NCI-H748 (cell line): ENCODE measurements at regions not wholly inside any gene's neighbourhood (a gene's known extent, or its start where the extent isn't known, plus 50 kb on each side); places are given as distances from the start of the nearest gene placed in this dataset.
"Not testable (repeated sequence)": the region's sequence is repeated elsewhere in the genome, so short reads cannot be mapped to it uniquely, and the experiment has no call there.

ENCODE experiments used
- DNase-seq: peaks from one replicate; lab custom pipeline; 2025; ENCODE audit not compliant: unreplicated experiment; lab: John Stamatoyannopoulos, UW

- no peak for DNase-seq
These were observed 426.5 kb downstream of the CD83 start for GRCh38 chr6:14543971-14544585.

DNA sequence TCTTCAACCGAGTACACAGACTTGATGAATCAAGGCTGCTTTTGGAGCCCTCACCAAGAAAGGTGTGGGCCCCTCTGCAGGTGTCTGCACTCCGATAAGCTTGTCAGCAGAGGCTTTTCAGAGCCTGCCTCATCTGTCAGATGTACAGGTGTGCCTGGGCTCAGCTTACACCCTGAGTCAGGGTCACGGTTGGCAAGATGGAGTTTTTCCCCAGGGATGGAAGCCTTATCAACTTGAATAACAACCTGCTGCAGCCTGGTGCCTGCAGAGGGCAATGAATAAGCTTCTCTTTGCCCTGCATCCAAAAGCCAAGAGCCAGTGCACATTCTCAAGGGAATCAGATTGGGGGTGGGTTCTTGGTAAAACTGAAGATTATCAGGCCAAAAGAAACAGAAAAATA is 427.1 kb downstream of the CD83 start:
- DNase-seq = peak; percentile 81

DNA sequence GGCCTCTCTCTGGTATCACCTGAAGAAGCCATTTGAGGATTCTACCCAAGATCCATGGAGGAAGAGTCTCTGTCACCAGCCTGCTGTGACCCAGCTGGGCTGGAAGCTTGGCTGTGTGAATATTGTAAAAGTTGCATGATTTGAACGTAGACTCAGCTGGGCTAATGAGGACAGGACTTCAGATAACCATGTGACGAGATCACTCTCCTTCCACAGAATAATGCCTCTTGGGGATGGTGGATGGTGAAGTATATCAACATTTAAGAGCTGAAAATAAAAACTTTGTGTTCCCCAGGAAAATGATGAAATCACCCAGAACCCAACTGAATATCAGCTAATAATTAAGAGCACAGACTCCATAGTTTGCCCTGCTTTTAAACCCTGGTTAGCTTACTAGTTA is 427.9 kb downstream of the CD83 start:
- DNase-seq = no peak

DNA sequence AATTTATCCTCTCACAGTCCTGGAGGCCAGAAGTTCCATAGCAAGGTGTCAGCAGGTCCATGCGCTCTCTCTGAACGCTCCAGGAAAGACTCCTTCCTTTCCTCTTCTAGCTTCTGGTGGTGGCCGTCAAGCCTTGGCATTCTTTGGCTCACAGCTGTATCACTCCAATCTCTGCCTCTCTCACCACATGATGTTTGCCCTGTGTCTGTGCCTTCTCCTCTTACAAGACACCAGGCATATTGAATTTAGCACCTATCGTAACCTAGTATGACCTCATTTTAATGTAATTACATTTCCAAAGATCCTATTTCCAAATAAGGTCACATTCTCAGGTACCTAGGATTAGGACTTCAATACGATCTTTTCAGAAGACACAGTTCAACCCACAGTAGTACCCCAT is 428.5 kb downstream of the CD83 start:
- no peak for DNase-seq

GRCh38 chr6:14547284-14547998 is 429.9 kb downstream of the CD83 start:
- DNase-seq = no peak

DNA sequence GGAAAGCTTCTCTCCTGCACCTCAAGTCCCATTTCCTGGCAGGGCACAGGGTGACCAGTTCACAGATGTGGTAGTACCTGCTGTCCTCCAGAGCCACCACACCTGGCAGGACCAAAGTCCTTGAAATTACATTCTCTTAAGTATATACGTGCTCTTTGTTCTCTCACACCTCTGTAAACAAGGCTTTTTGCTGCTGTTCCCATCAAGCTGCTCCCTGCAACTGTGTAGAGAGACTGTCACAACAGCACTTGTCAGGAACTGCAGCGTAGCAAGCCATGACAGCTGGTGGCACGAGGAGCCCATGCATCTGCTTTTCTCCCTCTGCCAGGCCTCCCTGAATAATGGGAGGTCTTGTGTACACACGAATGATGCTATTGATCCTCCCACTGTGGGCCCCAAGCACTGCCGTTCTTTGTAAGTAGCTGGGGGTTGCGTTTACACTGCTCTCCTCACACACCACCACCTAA is 431.8 kb downstream of the CD83 start:
- DNase-seq = peak; percentile 100

DNA sequence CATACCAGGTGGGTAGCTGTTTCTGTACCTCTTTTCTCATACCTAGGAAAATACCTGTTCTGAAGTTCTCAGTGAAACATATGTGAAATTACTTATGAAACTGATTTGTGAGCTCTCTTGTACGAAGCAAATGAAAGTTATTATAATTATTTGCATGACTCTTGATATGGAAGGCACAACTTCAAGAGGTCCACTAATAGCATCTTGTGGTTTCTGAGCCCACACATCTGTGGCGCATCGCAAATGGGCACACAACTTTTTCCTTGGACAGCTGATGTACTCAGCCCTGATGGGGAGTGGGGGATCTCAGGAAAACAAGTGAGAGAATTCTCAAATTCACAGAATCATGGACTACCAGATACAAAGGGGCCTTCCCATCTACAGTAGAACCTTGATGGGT is 432.3 kb downstream of the CD83 start:
- DNase-seq = no peak

GRCh38 chr6:14550410-14550809 is 432.8 kb downstream of the CD83 start:
- peak; percentile 49 for DNase-seq

GRCh38 chr6:14550822-14551221 is 433.2 kb downstream of the CD83 start:
- DNase-seq = peak; percentile 25

GRCh38 chr6:14551601-14552000 is 434.0 kb downstream of the CD83 start:
- not testable (repeated sequence) for DNase-seq

DNA sequence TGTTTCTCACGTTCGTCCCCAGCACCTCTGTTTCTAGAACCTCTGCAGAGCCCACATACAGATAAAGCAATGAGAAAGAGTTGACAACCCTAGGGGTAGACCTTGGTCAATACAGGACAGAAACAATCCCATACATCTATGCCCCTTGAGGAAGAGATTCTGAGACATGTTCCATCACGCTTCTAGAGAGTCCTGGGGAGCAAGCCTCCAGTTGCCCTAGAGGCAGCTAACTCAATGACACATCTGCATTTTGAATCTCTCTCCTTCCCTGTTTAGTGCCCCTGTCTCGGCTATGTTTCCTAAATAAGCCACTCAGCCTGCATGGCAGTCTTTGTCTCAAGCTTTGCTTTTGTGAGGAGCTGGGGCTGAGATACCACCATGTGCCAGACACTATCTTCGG is 435.3 kb downstream of the CD83 start:
- DNase-seq = no peak

GRCh38 chr6:14553515-14553914 is 435.9 kb downstream of the CD83 start:
- DNase-seq = no peak

GRCh38 chr6:14555804-14556203 is 438.2 kb downstream of the CD83 start:
- no peak for DNase-seq

DNA sequence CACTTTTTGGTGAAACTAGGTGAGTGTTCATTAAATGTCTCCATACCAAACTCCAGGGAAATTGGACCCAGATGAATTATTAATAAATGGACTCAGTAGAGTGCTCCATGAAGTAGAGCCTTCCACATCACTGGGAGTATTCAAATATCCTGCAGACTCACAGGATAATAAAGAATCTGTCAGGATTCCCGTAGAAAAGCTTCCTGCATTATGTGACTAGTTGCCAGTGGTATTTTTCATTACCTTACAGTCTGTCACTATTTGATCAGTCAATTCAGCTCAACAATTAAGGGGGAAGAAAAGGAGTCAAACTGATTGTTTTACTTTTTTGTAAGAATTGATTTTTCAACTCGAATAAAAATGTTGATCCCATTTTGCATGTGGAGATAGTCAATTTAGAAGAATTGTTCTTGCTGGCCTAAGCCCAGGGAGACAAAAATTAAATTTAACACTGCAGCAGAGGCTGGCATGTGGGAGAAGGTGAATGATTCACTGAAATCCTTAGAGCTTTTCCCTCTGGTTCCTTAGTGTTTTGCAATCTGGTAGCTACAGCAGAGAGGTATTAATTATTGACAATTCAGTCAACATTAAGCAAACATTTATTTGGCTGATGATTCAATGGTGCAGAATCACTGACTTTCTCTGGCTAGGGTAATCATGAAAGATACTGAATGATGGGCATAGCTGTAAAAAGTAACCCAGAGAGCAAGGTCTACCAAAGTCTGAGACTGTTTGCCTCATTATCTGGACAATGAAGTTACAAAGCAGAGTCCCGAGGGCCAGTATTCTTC is 442.4 kb downstream of the CD83 start:
- no peak for DNase-seq

GRCh38 chr6:14561563-14561962 is 444.0 kb downstream of the CD83 start:
- not testable (repeated sequence) for DNase-seq

GRCh38 chr6:14567842-14568241 is 450.3 kb downstream of the CD83 start:
- DNase-seq = no peak

DNA sequence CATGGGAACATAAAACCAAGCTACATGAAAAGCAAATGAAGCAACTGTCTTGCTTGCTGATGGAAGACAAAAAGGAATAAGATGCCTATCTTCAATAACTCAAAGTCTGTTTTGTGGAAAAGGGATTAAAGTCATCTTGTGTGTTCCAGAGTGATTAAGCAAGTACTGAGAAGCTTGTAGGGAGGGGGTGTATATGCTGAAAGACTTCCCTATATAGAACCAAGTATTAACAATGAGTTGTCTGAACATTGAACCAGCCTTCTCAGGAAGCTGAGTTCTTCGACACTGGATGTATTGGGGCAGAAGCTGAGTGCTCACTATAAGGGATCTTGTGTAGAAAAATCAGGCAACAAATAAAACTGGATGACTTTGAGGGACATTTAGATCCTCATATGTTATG is 451.8 kb downstream of the CD83 start:
- DNase-seq = no peak

DNA sequence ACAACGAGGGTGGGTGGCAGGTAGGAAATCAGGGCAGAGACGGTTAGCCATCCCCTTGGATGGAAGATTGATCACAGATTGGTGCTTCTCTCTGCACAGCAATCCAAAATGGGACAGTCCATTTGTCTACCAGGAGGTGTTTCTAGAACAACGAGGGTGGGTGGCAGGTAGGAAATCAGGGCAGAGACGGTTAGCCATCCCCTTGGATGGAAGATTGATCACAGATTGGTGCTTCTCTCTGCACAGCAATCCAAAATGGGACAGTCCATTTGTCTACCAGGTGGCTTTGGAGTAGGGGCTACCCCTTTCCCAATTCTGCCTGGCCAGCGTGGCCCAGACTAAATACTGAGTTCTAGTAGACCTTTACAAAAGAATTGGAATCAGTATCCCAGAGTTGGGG is 452.3 kb downstream of the CD83 start:
- DNase-seq = not testable (repeated sequence)

DNA sequence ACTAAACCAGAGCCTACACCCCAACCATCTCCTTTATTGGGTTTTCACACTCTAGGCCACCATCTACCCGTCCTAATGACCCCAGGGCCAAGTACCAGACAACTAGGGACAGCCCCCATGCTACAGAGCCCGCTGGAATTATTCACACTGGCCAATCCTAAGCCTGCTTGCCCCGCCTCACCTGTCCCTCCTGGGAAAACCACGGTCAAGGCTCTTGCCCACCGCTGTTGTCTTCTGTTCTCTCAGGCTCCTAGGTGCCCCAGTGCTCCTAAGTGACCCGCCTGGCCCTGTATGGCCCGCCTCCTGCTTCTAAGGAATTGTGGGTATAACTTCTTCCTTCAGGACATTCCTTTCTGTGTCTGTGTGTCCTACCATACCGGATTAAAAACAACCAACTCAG is 453.4 kb downstream of the CD83 start:
- DNase-seq = no peak

- DNase-seq = no peak
These were observed 454.2 kb downstream of the CD83 start for GRCh38 chr6:14571746-14572145.

- DNase-seq = peak; percentile 84
These were observed 455.7 kb downstream of the CD83 start for GRCh38 chr6:14573267-14573666.

GRCh38 chr6:14573703-14574290 is 456.2 kb downstream of the CD83 start:
- DNase-seq = no peak
